ENCODE measurements at regions not wholly inside any gene's neighbourhood (a gene's known extent, or its start where the extent isn't known, plus 50 kb on each side); places are given as distances from the start of the nearest gene placed in this dataset.

GRCh38 chr3:194785315-194785714, 99.6 kb downstream of the FAM43A start:
- TF ChIP-seq FOXP2 (optimal IDR thresholded peaks at IDR 0.05; ENCODE audit: control extremely low read depth, extremely low read length, insufficient read depth) (no peak), EZH2 (IDR thresholded peaks at IDR 0.05) (no peak), POLR2AphosphoS5 (IDR thresholded peaks at IDR 0.05; ENCODE audit: borderline replicate concordance, low read depth, low read length) (no peak)
- Histone ChIP-seq H3K9me3 (ENCODE audit: low read depth, low read length) (no peaks in the 10 kb centered on the region), H3K9ac (ENCODE audit: insufficient read length) (no peak overlapping the region), H3K36me3 (ENCODE audit: insufficient read depth, low read length) (no peaks in the 10 kb centered on the region), H3K27ac (no peak overlapping the region), H3K4me3 (no peak overlapping the region)
- DNase-seq (ENCODE audit: low read depth, low spot score), result no peak

GRCh38 chr3:194787072-194787471, 101.4 kb downstream of the FAM43A start:
- TF ChIP-seq EZH2 (IDR thresholded peaks at IDR 0.05), result no peak
- no peak for TF ChIP-seq FOXP2 (optimal IDR thresholded peaks at IDR 0.05; ENCODE audit: control extremely low read depth, extremely low read length, insufficient read depth)
- no peak for TF ChIP-seq POLR2AphosphoS5 (IDR thresholded peaks at IDR 0.05; ENCODE audit: borderline replicate concordance, low read depth, low read length)
- no peaks in the 10 kb centered on the region for H3K36me3 ChIP-seq (ENCODE audit: insufficient read depth, low read length)
- DNase-seq (ENCODE audit: low read depth, low spot score), result no peak
- no peaks in the 10 kb centered on the region for H3K9me3 ChIP-seq (ENCODE audit: low read depth, low read length)
- no peak overlapping the region for H3K9ac ChIP-seq (ENCODE audit: insufficient read length)
- H3K4me3 ChIP-seq, result no peak overlapping the region
- H3K27ac ChIP-seq, result no peak overlapping the region

GRCh38 chr3:194787650-194788049, 102.0 kb downstream of the FAM43A start:
- H3K27ac ChIP-seq, result no peak overlapping the region
- H3K36me3 ChIP-seq (ENCODE audit: insufficient read depth, low read length), result no peaks in the 10 kb centered on the region
- H3K9me3 ChIP-seq (ENCODE audit: low read depth, low read length), result no peaks in the 10 kb centered on the region
- no peak overlapping the region for H3K9ac ChIP-seq (ENCODE audit: insufficient read length)
- H3K4me3 ChIP-seq, result no peak overlapping the region
- DNase-seq (ENCODE audit: low read depth, low spot score), result no peak
- TF ChIP-seq POLR2AphosphoS5 (IDR thresholded peaks at IDR 0.05; ENCODE audit: borderline replicate concordance, low read depth, low read length), result no peak
- TF ChIP-seq EZH2 (IDR thresholded peaks at IDR 0.05), result no peak
- TF ChIP-seq FOXP2 (optimal IDR thresholded peaks at IDR 0.05; ENCODE audit: control extremely low read depth, extremely low read length, insufficient read depth), result no peak

- peaks cover 7% of the 10 kb centered on the region; the same call in 1 of the 2 replicates for H3K9me3 ChIP-seq (ENCODE audit: low read depth, low read length)
- H3K4me3 ChIP-seq, result no peak overlapping the region
- DNase-seq (ENCODE audit: low read depth, low spot score), result no peak
- H3K36me3 ChIP-seq (ENCODE audit: insufficient read depth, low read length), result no peaks in the 10 kb centered on the region
- TF ChIP-seq FOXP2 (optimal IDR thresholded peaks at IDR 0.05; ENCODE audit: control extremely low read depth, extremely low read length, insufficient read depth), result no peak
- no peak overlapping the region for H3K9ac ChIP-seq (ENCODE audit: insufficient read length)
- H3K27ac ChIP-seq, result no peak overlapping the region
These were observed 106.7 kb downstream of the FAM43A start for GRCh38 chr3:194792368-194792767.

- H3K4me3 ChIP-seq, result no peak overlapping the region
- H3K36me3 ChIP-seq (ENCODE audit: insufficient read depth, low read length), result no peaks in the 10 kb centered on the region
- H3K27ac ChIP-seq, result no peak overlapping the region
- H3K9ac ChIP-seq (ENCODE audit: insufficient read length), result no peak overlapping the region
- TF ChIP-seq POLR2AphosphoS5 (IDR thresholded peaks at IDR 0.05; ENCODE audit: borderline replicate concordance, low read depth, low read length) (no peak), FOXP2 (optimal IDR thresholded peaks at IDR 0.05; ENCODE audit: control extremely low read depth, extremely low read length, insufficient read depth) (no peak), EZH2 (IDR thresholded peaks at IDR 0.05) (no peak)
- peaks cover 7% of the 10 kb centered on the region; the same call in 1 of the 2 replicates for H3K9me3 ChIP-seq (ENCODE audit: low read depth, low read length)
- DNase-seq (ENCODE audit: low read depth, low spot score), result no peak
These were observed 112.0 kb downstream of the FAM43A start for GRCh38 chr3:194797555-194798250.

GRCh38 chr3:194798486-194798885, 112.8 kb downstream of the FAM43A start:
- Histone ChIP-seq H3K9me3 (ENCODE audit: low read depth, low read length) (peaks cover 7% of the 10 kb centered on the region; the same call in 1 of the 2 replicates), H3K27ac (no peak overlapping the region), H3K36me3 (ENCODE audit: insufficient read depth, low read length) (no peaks in the 10 kb centered on the region), H3K9ac (ENCODE audit: insufficient read length) (no peak overlapping the region), H3K4me3 (no peak overlapping the region)
- TF ChIP-seq EZH2 (IDR thresholded peaks at IDR 0.05), result no peak
- TF ChIP-seq POLR2AphosphoS5 (IDR thresholded peaks at IDR 0.05; ENCODE audit: borderline replicate concordance, low read depth, low read length), result no peak
- no peak for TF ChIP-seq FOXP2 (optimal IDR thresholded peaks at IDR 0.05; ENCODE audit: control extremely low read depth, extremely low read length, insufficient read depth)
- no peak for DNase-seq (ENCODE audit: low read depth, low spot score)

GRCh38 chr3:194800002-194800401, 114.3 kb downstream of the FAM43A start:
- H3K36me3 ChIP-seq (ENCODE audit: insufficient read depth, low read length), result no peaks in the 10 kb centered on the region
- DNase-seq (ENCODE audit: low read depth, low spot score), result no peak
- TF ChIP-seq POLR2AphosphoS5 (IDR thresholded peaks at IDR 0.05; ENCODE audit: borderline replicate concordance, low read depth, low read length) (no peak), EZH2 (IDR thresholded peaks at IDR 0.05) (no peak), FOXP2 (optimal IDR thresholded peaks at IDR 0.05; ENCODE audit: control extremely low read depth, extremely low read length, insufficient read depth) (no peak)
- H3K27ac ChIP-seq, result no peak overlapping the region
- no peak overlapping the region for H3K9ac ChIP-seq (ENCODE audit: insufficient read length)
- H3K4me3 ChIP-seq, result no peak overlapping the region
- peaks cover 7% of the 10 kb centered on the region; the same call in 1 of the 2 replicates for H3K9me3 ChIP-seq (ENCODE audit: low read depth, low read length)

GRCh38 chr3:194801461-194802432, 116.1 kb downstream of the FAM43A start:
- DNase-seq (ENCODE audit: low read depth, low spot score), result no peak
- TF ChIP-seq POLR2AphosphoS5 (IDR thresholded peaks at IDR 0.05; ENCODE audit: borderline replicate concordance, low read depth, low read length) (no peak), FOXP2 (optimal IDR thresholded peaks at IDR 0.05; ENCODE audit: control extremely low read depth, extremely low read length, insufficient read depth) (no peak), EZH2 (IDR thresholded peaks at IDR 0.05) (no peak)
- no peaks in the 10 kb centered on the region for H3K9me3 ChIP-seq (ENCODE audit: low read depth, low read length)

More at GRCh38 chr3:194801461-194802432, 116.1 kb downstream of the FAM43A start:
- no peaks in the 10 kb centered on the region for H3K36me3 ChIP-seq (ENCODE audit: insufficient read depth, low read length)
- H3K27ac ChIP-seq, result no peak overlapping the region
- H3K9ac ChIP-seq (ENCODE audit: insufficient read length), result no peak overlapping the region
- no peak overlapping the region for H3K4me3 ChIP-seq

Data from SK-N-MC (cell line).